Lower leg skin (tissue), 3 donors: ENCODE measurements at regions not wholly inside any gene's neighbourhood (a gene's known extent, or its start where the extent isn't known, plus 50 kb on each side); places are given as distances from the start of the nearest gene placed in this dataset.

Experiments
- CTCF ChIP-seq, 3 donors: fragments of 450-650 bp; IDR thresholded peaks; one replicate each; pipeline ENCODE4 v1.5.1; 2016; ENCODE audit warnings: antibody characterized with exemption in 3 of 3, mild to moderate bottlenecking in 3 of 3, moderate library complexity in 2 of 3
- POLR2A ChIP-seq, 2 donors: fragments of 450-650 bp; IDR thresholded peaks; one replicate each; pipeline ENCODE4 v1.6.1; 2016 to 2017; ENCODE audit warnings: antibody characterized with exemption in 2 of 2, mild to moderate bottlenecking in 1 of 2, moderate library complexity in 1 of 2

GRCh38 chr6:1504465-1504864 is 105.2 kb upstream of the FOXC1 start:
- TF ChIP-seq CTCF (IDR thresholded peaks at IDR 0.05) (no peak), POLR2A (IDR thresholded peaks at IDR 0.05) (no peak)
